Esophagus squamous epithelium (tissue), 5 donors: ENCODE measurements at regions not wholly inside any gene's neighbourhood (a gene's known extent, or its start where the extent isn't known, plus 50 kb on each side); places are given as distances from the start of the nearest gene placed in this dataset.

ENCODE experiments used
- DNase-seq: peaks from one replicate; lab custom pipeline; 2025; lab: John Stamatoyannopoulos, UW
- H3K27ac ChIP-seq, 4 donors: fragments of 200-600 bp; sonication (generic); one replicate each; pipeline ENCODE4 v1.5.1; 2016 to 2019; ENCODE audit warnings: mild to moderate bottlenecking in 1 of 4
- H3K27me3 ChIP-seq, 4 donors: fragments of 200-600 bp; sonication (generic); 1 replicate in 3 of 4; 2 replicates in 1 of 4; pipeline versions ENCODE4 v1.5.1 to v1.6.0; 2017 to 2021; ENCODE audit warnings: antibody characterized with exemption in 1 of 4
- H3K36me3 ChIP-seq, 3 donors: fragments of 200-600 bp; sonication (generic); one replicate each; pipeline ENCODE4 v1.5.1; 2016 to 2019
- H3K4me1 ChIP-seq, 3 donors: fragments of 200-600 bp; sonication (generic); one replicate each; pipeline ENCODE4 v1.5.1; 2017 to 2019
- H3K4me3 ChIP-seq, 4 donors: fragments of 200-600 bp; sonication (generic); 1 replicate in 3 of 4; 2 replicates in 1 of 4; pipeline ENCODE4 v1.5.1; 2016 to 2019; ENCODE audit warnings: mild to moderate bottlenecking in 2 of 4, moderate library complexity in 1 of 4
- H3K9me3 ChIP-seq, 3 donors: fragments of 200-600 bp; sonication (generic); one replicate each; pipeline ENCODE4 v1.5.1; 2016 to 2019
- CTCF ChIP-seq, 6 experiments: fragments of 450-650 bp in 4 of 6; fragments of 200-600 bp in 2 of 6; sonication (generic) in 2 of 6; IDR thresholded peaks; one replicate each; pipeline ENCODE4 v1.5.1; 2016 to 2019; ENCODE audit warnings: antibody characterized with exemption in 6 of 6, mild to moderate bottlenecking in 4 of 6, moderate library complexity in 4 of 6
- POLR2A ChIP-seq, 4 donors: fragments of 450-650 bp; IDR thresholded peaks; one replicate each; pipeline ENCODE4 v1.6.1; 2017; ENCODE audit warnings: antibody characterized with exemption in 4 of 4, mild to moderate bottlenecking in 4 of 4, moderate library complexity in 3 of 4
- WGBS, 2 donors: methylation state at CpG; one replicate each; pipeline ENCODE4 v1.1.5; 2018; 5-methylcytosine and 5-hydroxymethylcytosine counted together
- intact Hi-C: fragments of 100-400 bp; cut with DNase I; formaldehyde crosslinking; loops from one replicate; pipeline ENCODE4 v1.15.0; 2022
- donor health status: DM: yes; HTN: yes; CAD: no.

GRCh38 chr4:141912831-141913230 lies 276.4 kb downstream of the IL15 start:
- Histone ChIP-seq H3K9me3 (no peaks in the 10 kb centered on the region), H3K4me3 (no peak overlapping the region), H3K36me3 (no peaks in the 10 kb centered on the region), H3K27ac (no peak overlapping the region), H3K27me3 (no peaks in the 10 kb centered on the region), H3K4me1 (no peaks in the 10 kb centered on the region)
- intact Hi-C loops = no loop called here
- no peak for DNase-seq
- TF ChIP-seq POLR2A (IDR thresholded peaks at IDR 0.05) (no peak), CTCF (IDR thresholded peaks at IDR 0.05) (no peak)
- WGBS, 2 donors = 31 to 34% methylated on average over 4 of the region's 4 CpGs

- H3K36me3 ChIP-seq = no peaks in the 10 kb centered on the region
- no peaks in the 10 kb centered on the region for H3K4me1 ChIP-seq
- no peak overlapping the region for H3K4me3 ChIP-seq
- no peaks in the 10 kb centered on the region for H3K9me3 ChIP-seq
- intact Hi-C loops = no loop called here
- WGBS, 2 donors = 92 to 100% methylated on average over 1 of the region's 1 CpG
- no peak for DNase-seq
- no peak overlapping the region for H3K27ac ChIP-seq
- TF ChIP-seq POLR2A (IDR thresholded peaks at IDR 0.05) (no peak), CTCF (IDR thresholded peaks at IDR 0.05) (no peak)
- H3K27me3 ChIP-seq = no peaks in the 10 kb centered on the region
Measured at GRCh38 chr4:141913928-141914327, 277.5 kb downstream of the IL15 start.

GRCh38 chr4:141914746-141915145 lies 278.4 kb downstream of the IL15 start:
- 73 to 80% methylated on average over 1 of the region's 1 CpG for WGBS, 2 donors
- TF ChIP-seq CTCF (IDR thresholded peaks at IDR 0.05) = no peak
- TF ChIP-seq POLR2A (IDR thresholded peaks at IDR 0.05) = no peak

GRCh38 chr4:141919649-141920048 lies 283.3 kb downstream of the IL15 start:
- 70 to 84% methylated on average over 3 of the region's 3 CpGs for WGBS, 2 donors
- DNase-seq = no peak
- TF ChIP-seq CTCF (IDR thresholded peaks at IDR 0.05) (no peak), POLR2A (IDR thresholded peaks at IDR 0.05) (no peak)
- Histone ChIP-seq H3K36me3 (no peaks in the 10 kb centered on the region), H3K4me1 (no peaks in the 10 kb centered on the region), H3K9me3 (no peaks in the 10 kb centered on the region), H3K27me3 (no peaks in the 10 kb centered on the region), H3K27ac (no peak overlapping the region), H3K4me3 (no peak overlapping the region)
- intact Hi-C loops = no loop called here

More at GRCh38 chr4:141914746-141915145, 278.4 kb downstream of the IL15 start:
- H3K4me1 ChIP-seq = no peaks in the 10 kb centered on the region
- no peaks in the 10 kb centered on the region for H3K36me3 ChIP-seq
- intact Hi-C loops = no loop called here
- no peaks in the 10 kb centered on the region for H3K27me3 ChIP-seq
- no peaks in the 10 kb centered on the region for H3K9me3 ChIP-seq
- no peak overlapping the region for H3K27ac ChIP-seq
- no peak overlapping the region for H3K4me3 ChIP-seq
- no peak for DNase-seq

- H3K9me3 ChIP-seq = no peaks in the 10 kb centered on the region
- intact Hi-C loops = no loop called here
- H3K36me3 ChIP-seq = no peaks in the 10 kb centered on the region
- no peak overlapping the region for H3K4me3 ChIP-seq
- WGBS, 2 donors = 92 to 97% methylated on average over 1 of the region's 1 CpG
- no peak for TF ChIP-seq POLR2A (IDR thresholded peaks at IDR 0.05)
- no peak for TF ChIP-seq CTCF (IDR thresholded peaks at IDR 0.05)
- no peak for DNase-seq
- no peak overlapping the region for H3K27ac ChIP-seq
- no peaks in the 10 kb centered on the region for H3K27me3 ChIP-seq
- H3K4me1 ChIP-seq = no peaks in the 10 kb centered on the region
Measured at GRCh38 chr4:141921293-141921692, 284.9 kb downstream of the IL15 start.
